A673 (cell line): ENCODE measurements at regions not wholly inside any gene's neighbourhood (a gene's known extent, or its start where the extent isn't known, plus 50 kb on each side); places are given as distances from the start of the nearest gene placed in this dataset.

ENCODE experiments used
- CTCF ChIP-seq: fragments of 300-800, 200-600 bp; sonication (generic); conservative IDR thresholded peaks from 2 replicates; pipeline ENCODE4 v1.5.1; 2017; ENCODE audit warnings: low read depth, mild to moderate bottlenecking, antibody characterized with exemption, low read length, moderate library complexity, mixed read lengths
- EZH2 ChIP-seq: fragments of 200-600 bp; sonication (generic); IDR thresholded peaks from 2 replicates; pipeline ENCODE4 v1.6.1; 2017; ENCODE audit warnings: borderline replicate concordance, low read depth, mild to moderate bottlenecking, mixed read lengths, antibody characterized with exemption, low read length; ENCODE audit not compliant: poor library complexity, severe bottlenecking

DNA sequence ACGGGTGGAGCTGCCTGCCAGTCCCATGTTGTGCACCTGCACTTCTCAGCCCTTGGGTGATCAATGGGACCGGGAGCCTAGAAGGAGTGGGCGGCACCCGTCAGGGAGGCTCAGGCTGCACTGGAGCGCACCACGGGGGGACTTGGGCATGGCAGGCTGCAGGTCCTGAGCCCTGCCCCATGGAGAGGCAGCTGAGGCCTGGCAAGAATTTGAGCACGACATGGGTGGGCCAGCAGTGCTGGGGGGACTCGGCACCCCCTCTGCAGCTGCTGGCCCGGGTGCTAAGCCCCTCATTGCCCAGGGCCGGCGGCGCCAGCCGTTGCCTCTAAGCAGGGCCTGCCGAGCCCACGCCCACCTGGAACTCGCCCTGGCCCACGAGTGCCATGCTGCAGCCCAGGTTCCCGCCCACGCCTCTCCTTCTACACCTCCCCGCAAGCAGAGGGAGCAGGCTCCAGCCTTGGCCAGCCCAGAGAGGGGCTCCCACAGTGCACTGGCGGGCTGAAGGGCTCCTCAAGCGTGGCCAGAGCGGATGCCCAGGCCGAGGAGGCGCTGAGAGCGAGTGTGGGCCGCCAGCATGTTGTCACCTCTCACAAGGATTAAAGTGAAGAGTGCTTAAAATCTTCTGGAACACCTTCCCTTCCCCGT is 372.0 kb downstream of the ETS1 start:
- TF ChIP-seq CTCF, result no peak
- TF ChIP-seq EZH2, result no peak
